Trophoblast cell (in vitro differentiated cells and primary cell): ENCODE measurements at regions not wholly inside any gene's neighbourhood (a gene's known extent, or its start where the extent isn't known, plus 50 kb on each side); places are given as distances from the start of the nearest gene placed in this dataset.
A peak's percentile ranks its signal among the peaks of the same experiment; 100 is the strongest.

Experiments used
- DNase-seq, 2 donors: peaks; one replicate each; pipeline ENCODE4 v3.0.0-alpha.2; 2016
- H2AFZ ChIP-seq: 2 replicates; pipeline ENCODE4 v1.6.1; 2013; ENCODE audit warnings: low read length, moderate library complexity, mild to moderate bottlenecking; ENCODE audit not compliant: insufficient read depth, poor library complexity
- H2AK5ac ChIP-seq: 2 replicates; pipeline ENCODE4 v1.6.1; 2013; ENCODE audit warnings: mild to moderate bottlenecking, low read length
- H2BK120ac ChIP-seq: 2 replicates; pipeline ENCODE4 v1.6.1; 2013; ENCODE audit warnings: low read length, mild to moderate bottlenecking, moderate library complexity; ENCODE audit not compliant: insufficient read depth, poor library complexity
- H2BK12ac ChIP-seq: 2 replicates; pipeline ENCODE4 v1.6.1; 2013; ENCODE audit warnings: mild to moderate bottlenecking, low read length, moderate library complexity
- H2BK5ac ChIP-seq: 2 replicates; pipeline ENCODE4 v1.6.1; 2013; ENCODE audit warnings: low read length, low read depth, moderate library complexity, mild to moderate bottlenecking; ENCODE audit not compliant: poor library complexity
- H3K14ac ChIP-seq: 2 replicates; pipeline ENCODE4 v1.6.1; 2013; ENCODE audit warnings: mild to moderate bottlenecking, low read length
- H3K18ac ChIP-seq: 2 replicates; pipeline ENCODE4 v1.6.1; 2013; ENCODE audit warnings: mild to moderate bottlenecking, low read length
- H3K23ac ChIP-seq: 2 replicates; pipeline ENCODE4 v1.6.1; 2013; ENCODE audit warnings: low read length
- H3K27ac ChIP-seq: 2 replicates; pipeline ENCODE4 v1.5.1; 2013; ENCODE audit warnings: low read depth, mild to moderate bottlenecking, inconsistent platforms, low read length, moderate library complexity
- H3K27me3 ChIP-seq: 2 replicates; pipeline ENCODE4 v1.6.1; 2013; ENCODE audit warnings: inconsistent platforms, mild to moderate bottlenecking, low read length, moderate library complexity; ENCODE audit not compliant: insufficient read depth
- H3K36me3 ChIP-seq, 2 experiments: 1 replicate in 1 of 2; 2 replicates in 1 of 2; pipeline ENCODE4 v1.6.1; 2013; ENCODE audit warnings: low read length in 2 of 2, mild to moderate bottlenecking in 2 of 2, moderate library complexity in 1 of 2; ENCODE audit not compliant: insufficient read depth in 2 of 2, control insufficient read depth in 1 of 2
- H3K4ac ChIP-seq: 2 replicates; pipeline ENCODE4 v1.6.1; 2013; ENCODE audit warnings: low read depth, mild to moderate bottlenecking, low read length, moderate library complexity
- H3K4me1 ChIP-seq, 2 experiments: 1 replicate in 1 of 2; 2 replicates in 1 of 2; pipeline ENCODE4 v1.6.1; 2013; ENCODE audit warnings: low read length in 2 of 2, mild to moderate bottlenecking in 2 of 2, moderate library complexity in 1 of 2; ENCODE audit not compliant: insufficient read depth in 2 of 2, control insufficient read depth in 1 of 2
- H3K4me2 ChIP-seq: 2 replicates; pipeline ENCODE4 v1.6.1; 2013; ENCODE audit warnings: inconsistent platforms, mild to moderate bottlenecking, low read length, moderate library complexity
- H3K4me3 ChIP-seq: 2 replicates; pipeline ENCODE4 v1.5.1; 2013; ENCODE audit warnings: mild to moderate bottlenecking, low read depth, low read length, inconsistent platforms
- H3K79me1 ChIP-seq: one replicate; pipeline ENCODE4 v1.6.1; 2013; ENCODE audit warnings: low read length
- H3K79me2 ChIP-seq: 2 replicates; pipeline ENCODE4 v1.6.1; 2013; ENCODE audit warnings: low read length, mild to moderate bottlenecking; ENCODE audit not compliant: control insufficient read depth, insufficient read depth, poor library complexity
- H3K9ac ChIP-seq: 2 replicates; pipeline ENCODE4 v1.6.1; 2013; ENCODE audit warnings: mild to moderate bottlenecking, low read length
- H3K9me3 ChIP-seq: 2 replicates; pipeline ENCODE4 v1.6.1; 2013; ENCODE audit warnings: low read depth, mild to moderate bottlenecking, control low read depth, inconsistent platforms, low read length; ENCODE audit not compliant: insufficient read depth
- H4K12ac ChIP-seq: 2 replicates; pipeline ENCODE4 v1.6.1; 2013; ENCODE audit warnings: low read depth, mild to moderate bottlenecking, low read length, moderate library complexity
- H4K8ac ChIP-seq: 2 replicates; pipeline ENCODE4 v1.6.1; 2013; ENCODE audit warnings: low read depth, mild to moderate bottlenecking, low read length, moderate library complexity
- H4K91ac ChIP-seq: one replicate; pipeline ENCODE4 v1.6.1; 2013; ENCODE audit warnings: low read depth, mild to moderate bottlenecking, low read length, moderate library complexity
- WGBS: extraction: QIAGEN DNeasy Blood & Tissue Kit; methylation state at CpG from one replicate; pipeline ENCODE4 v1.1.7; 2013; ENCODE audit warnings: missing lambda C conversion rate; ENCODE audit not compliant: insufficient read length, insufficient coverage; ENCODE audit errors: extremely low coverage; 5-methylcytosine and 5-hydroxymethylcytosine counted together

- no peak overlapping the region for H3K9ac ChIP-seq
- no peak overlapping the region for H4K8ac ChIP-seq
- no peak overlapping the region for H3K4ac ChIP-seq
- DNase-seq: peak in 1 of 2 donors; percentile 23
- H3K27ac ChIP-seq: no peak overlapping the region
- no peaks in the 10 kb centered on the region for H3K79me1 ChIP-seq
- H3K14ac ChIP-seq: no peak overlapping the region
- H3K4me2 ChIP-seq: no peak overlapping the region
- no peaks in the 10 kb centered on the region for H3K36me3 ChIP-seq
- H2AFZ ChIP-seq: no peak overlapping the region
- no peak overlapping the region for H3K18ac ChIP-seq
- H2AK5ac ChIP-seq: no peak overlapping the region
- no peak overlapping the region for H4K91ac ChIP-seq
- H2BK120ac ChIP-seq: no peak overlapping the region
- no peaks in the 10 kb centered on the region for H3K27me3 ChIP-seq
- H2BK5ac ChIP-seq: no peak overlapping the region
- no peak overlapping the region for H2BK12ac ChIP-seq
- no peaks in the 10 kb centered on the region for H3K79me2 ChIP-seq
- no peak overlapping the region for H3K4me3 ChIP-seq
- no peak overlapping the region for H3K23ac ChIP-seq
- peaks cover 20% of the 10 kb centered on the region for H3K9me3 ChIP-seq
- H3K4me1 ChIP-seq: no peaks in the 10 kb centered on the region
- WGBS: no CpG with 5 or more reads among the region's 2 CpGs
- H4K12ac ChIP-seq: no peak overlapping the region
Measured at GRCh38 chr10:37654466-37654865, 202.9 kb downstream of the ZNF248 start.

GRCh38 chr10:37643187-37643586, 214.2 kb downstream of the ZNF248 start:
- Histone ChIP-seq H3K14ac (no peak overlapping the region), H3K79me1 (no peaks in the 10 kb centered on the region), H3K27ac (no peak overlapping the region), H4K91ac (no peak overlapping the region), H4K8ac (no peak overlapping the region), H3K4me3 (no peak overlapping the region), H3K23ac (no peak overlapping the region), H3K4me1 (no peaks in the 10 kb centered on the region), H3K79me2 (no peaks in the 10 kb centered on the region), H3K27me3 (no peaks in the 10 kb centered on the region), H2BK5ac (no peak overlapping the region), H3K4me2 (no peak overlapping the region), H3K36me3 (no peaks in the 10 kb centered on the region), H3K9me3 (peaks cover 32% of the 10 kb centered on the region), H2BK12ac (no peak overlapping the region), H4K12ac (no peak overlapping the region), H2AK5ac (no peak overlapping the region), H3K4ac (no peak overlapping the region), H3K9ac (no peak overlapping the region), H2BK120ac (no peak overlapping the region), H2AFZ (no peak overlapping the region), H3K18ac (no peak overlapping the region)
- no CpG with 5 or more reads among the region's 1 CpG for WGBS
- no peak for DNase-seq

GRCh38 chr10:37640301-37640700, 217.1 kb downstream of the ZNF248 start:
- H3K36me3 ChIP-seq: no peaks in the 10 kb centered on the region
- H4K91ac ChIP-seq: no peak overlapping the region
- no peaks in the 10 kb centered on the region for H3K4me1 ChIP-seq
- H3K27me3 ChIP-seq: no peaks in the 10 kb centered on the region
- H3K9me3 ChIP-seq: peaks cover 45% of the 10 kb centered on the region
- H3K4me2 ChIP-seq: no peak overlapping the region
- no peak overlapping the region for H3K27ac ChIP-seq
- H3K79me2 ChIP-seq: no peaks in the 10 kb centered on the region
- no peak overlapping the region for H3K4me3 ChIP-seq
- H3K14ac ChIP-seq: no peak overlapping the region
- no peak overlapping the region for H3K23ac ChIP-seq
- no peak overlapping the region for H4K8ac ChIP-seq
- no CpG with 5 or more reads among the region's 8 CpGs for WGBS
- H2BK12ac ChIP-seq: no peak overlapping the region
- H3K9ac ChIP-seq: no peak overlapping the region
- no peak for DNase-seq
- no peak overlapping the region for H4K12ac ChIP-seq
- H2BK120ac ChIP-seq: no peak overlapping the region
- H3K4ac ChIP-seq: no peak overlapping the region
- no peak overlapping the region for H3K18ac ChIP-seq
- H2AFZ ChIP-seq: no peak overlapping the region
- H3K79me1 ChIP-seq: no peaks in the 10 kb centered on the region
- no peak overlapping the region for H2BK5ac ChIP-seq
- no peak overlapping the region for H2AK5ac ChIP-seq

GRCh38 chr10:37639200-37639599, 218.2 kb downstream of the ZNF248 start:
- Histone ChIP-seq H4K8ac (no peak overlapping the region), H4K12ac (no peak overlapping the region), H3K79me2 (no peaks in the 10 kb centered on the region), H3K79me1 (no peaks in the 10 kb centered on the region), H3K4me2 (no peak overlapping the region), H2BK12ac (no peak overlapping the region), H3K4ac (no peak overlapping the region), H3K27ac (no peak overlapping the region), H2AK5ac (no peak overlapping the region), H3K27me3 (no peaks in the 10 kb centered on the region), H3K18ac (no peak overlapping the region), H2BK120ac (no peak overlapping the region), H3K23ac (no peak overlapping the region), H3K9me3 (peaks cover 56% of the 10 kb centered on the region), H2AFZ (no peak overlapping the region), H4K91ac (no peak overlapping the region), H3K4me1 (no peaks in the 10 kb centered on the region), H2BK5ac (no peak overlapping the region), H3K14ac (no peak overlapping the region), H3K4me3 (no peak overlapping the region), H3K9ac (no peak overlapping the region), H3K36me3 (no peaks in the 10 kb centered on the region)
- no CpG with 5 or more reads among the region's 5 CpGs for WGBS
- DNase-seq: no peak
